Panc1 (cell line): ENCODE measurements at regions not wholly inside any gene's neighbourhood (a gene's known extent, or its start where the extent isn't known, plus 50 kb on each side); places are given as distances from the start of the nearest gene placed in this dataset.

Experiments used
- POLR2AphosphoS5 ChIP-seq: IDR thresholded peaks from 2 replicates; pipeline ENCODE4 v1.6.1; 2012; ENCODE audit warnings: mild to moderate bottlenecking, low read depth, low read length, moderate library complexity
- SIN3A ChIP-seq: IDR thresholded peaks from 2 replicates; pipeline ENCODE4 v1.6.1; 2012; ENCODE audit warnings: low read depth, mild to moderate bottlenecking, low read length, moderate library complexity, borderline replicate concordance; ENCODE audit not compliant: insufficient read depth
- TF ChIP-seq, protein P1 (sequence below): fragments of 450-650 bp; IDR thresholded peaks from 2 replicates; pipeline ENCODE4 v1.5.1; 2017; ENCODE audit warnings: mild to moderate bottlenecking
- TF ChIP-seq, protein P2 (sequence below), 2 experiments: IDR thresholded peaks; 2 replicates each; pipeline ENCODE4 v1.6.1; 2011 to 2012; ENCODE audit warnings: low read depth in 2 of 2, control low read depth in 1 of 2, low read length in 1 of 2, mild to moderate bottlenecking in 1 of 2, moderate library complexity in 1 of 2; ENCODE audit not compliant: insufficient read depth in 1 of 2

DNA sequence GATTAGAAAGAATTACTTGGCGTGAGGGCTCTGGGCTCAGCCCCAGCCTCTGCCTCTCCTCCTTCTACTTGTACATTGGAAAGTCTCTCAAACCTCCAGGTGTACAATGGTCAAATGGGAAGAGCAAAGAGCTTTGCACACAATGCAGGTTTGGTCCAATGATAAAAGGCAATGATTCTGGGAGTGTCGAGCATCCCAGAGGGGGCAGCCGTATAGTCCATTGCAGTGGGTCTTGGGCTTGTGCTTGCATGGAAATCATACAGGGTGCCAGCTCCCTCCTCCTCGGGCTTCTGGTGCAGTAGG lies 98.0 kb upstream of the NCK2 start:
- TF ChIP-seq, protein P1, sequence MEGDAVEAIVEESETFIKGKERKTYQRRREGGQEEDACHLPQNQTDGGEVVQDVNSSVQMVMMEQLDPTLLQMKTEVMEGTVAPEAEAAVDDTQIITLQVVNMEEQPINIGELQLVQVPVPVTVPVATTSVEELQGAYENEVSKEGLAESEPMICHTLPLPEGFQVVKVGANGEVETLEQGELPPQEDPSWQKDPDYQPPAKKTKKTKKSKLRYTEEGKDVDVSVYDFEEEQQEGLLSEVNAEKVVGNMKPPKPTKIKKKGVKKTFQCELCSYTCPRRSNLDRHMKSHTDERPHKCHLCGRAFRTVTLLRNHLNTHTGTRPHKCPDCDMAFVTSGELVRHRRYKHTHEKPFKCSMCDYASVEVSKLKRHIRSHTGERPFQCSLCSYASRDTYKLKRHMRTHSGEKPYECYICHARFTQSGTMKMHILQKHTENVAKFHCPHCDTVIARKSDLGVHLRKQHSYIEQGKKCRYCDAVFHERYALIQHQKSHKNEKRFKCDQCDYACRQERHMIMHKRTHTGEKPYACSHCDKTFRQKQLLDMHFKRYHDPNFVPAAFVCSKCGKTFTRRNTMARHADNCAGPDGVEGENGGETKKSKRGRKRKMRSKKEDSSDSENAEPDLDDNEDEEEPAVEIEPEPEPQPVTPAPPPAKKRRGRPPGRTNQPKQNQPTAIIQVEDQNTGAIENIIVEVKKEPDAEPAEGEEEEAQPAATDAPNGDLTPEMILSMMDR: no peak
- TF ChIP-seq, protein P2, sequence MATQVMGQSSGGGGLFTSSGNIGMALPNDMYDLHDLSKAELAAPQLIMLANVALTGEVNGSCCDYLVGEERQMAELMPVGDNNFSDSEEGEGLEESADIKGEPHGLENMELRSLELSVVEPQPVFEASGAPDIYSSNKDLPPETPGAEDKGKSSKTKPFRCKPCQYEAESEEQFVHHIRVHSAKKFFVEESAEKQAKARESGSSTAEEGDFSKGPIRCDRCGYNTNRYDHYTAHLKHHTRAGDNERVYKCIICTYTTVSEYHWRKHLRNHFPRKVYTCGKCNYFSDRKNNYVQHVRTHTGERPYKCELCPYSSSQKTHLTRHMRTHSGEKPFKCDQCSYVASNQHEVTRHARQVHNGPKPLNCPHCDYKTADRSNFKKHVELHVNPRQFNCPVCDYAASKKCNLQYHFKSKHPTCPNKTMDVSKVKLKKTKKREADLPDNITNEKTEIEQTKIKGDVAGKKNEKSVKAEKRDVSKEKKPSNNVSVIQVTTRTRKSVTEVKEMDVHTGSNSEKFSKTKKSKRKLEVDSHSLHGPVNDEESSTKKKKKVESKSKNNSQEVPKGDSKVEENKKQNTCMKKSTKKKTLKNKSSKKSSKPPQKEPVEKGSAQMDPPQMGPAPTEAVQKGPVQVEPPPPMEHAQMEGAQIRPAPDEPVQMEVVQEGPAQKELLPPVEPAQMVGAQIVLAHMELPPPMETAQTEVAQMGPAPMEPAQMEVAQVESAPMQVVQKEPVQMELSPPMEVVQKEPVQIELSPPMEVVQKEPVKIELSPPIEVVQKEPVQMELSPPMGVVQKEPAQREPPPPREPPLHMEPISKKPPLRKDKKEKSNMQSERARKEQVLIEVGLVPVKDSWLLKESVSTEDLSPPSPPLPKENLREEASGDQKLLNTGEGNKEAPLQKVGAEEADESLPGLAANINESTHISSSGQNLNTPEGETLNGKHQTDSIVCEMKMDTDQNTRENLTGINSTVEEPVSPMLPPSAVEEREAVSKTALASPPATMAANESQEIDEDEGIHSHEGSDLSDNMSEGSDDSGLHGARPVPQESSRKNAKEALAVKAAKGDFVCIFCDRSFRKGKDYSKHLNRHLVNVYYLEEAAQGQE (IDR thresholded peaks at IDR 0.05; ENCODE audit: insufficient read depth in 1 of 2, low read depth in 2 of 2, low read length in 1 of 2): no peak
- TF ChIP-seq POLR2AphosphoS5: no peak
- TF ChIP-seq SIN3A: no peak
